Epithelial cell of proximal tubule (primary cell): ENCODE measurements at regions not wholly inside any gene's neighbourhood (a gene's known extent, or its start where the extent isn't known, plus 50 kb on each side); places are given as distances from the start of the nearest gene placed in this dataset.

ENCODE experiments used
- DNase-seq: peaks from one replicate; pipeline ENCODE4 v3.0.0-alpha.2; 2011; ENCODE audit warnings: low read depth
- H3K4me3 ChIP-seq: 2 replicates; pipeline ENCODE4 v1.5.1; 2011; ENCODE audit warnings: low read depth, mild to moderate bottlenecking, low read length
- CTCF ChIP-seq: conservative IDR thresholded peaks from 2 replicates; pipeline ENCODE4 v1.5.1; 2012; ENCODE audit warnings: low read depth, mild to moderate bottlenecking, low read length

GRCh38 chr5:3392306-3392939, 203.2 kb upstream of the IRX1 start:
- no peak for TF ChIP-seq CTCF
- no peak overlapping the region for H3K4me3 ChIP-seq
- DNase-seq: no peak

GRCh38 chr5:3391210-3391609, 204.4 kb upstream of the IRX1 start:
- no peak for TF ChIP-seq CTCF
- H3K4me3 ChIP-seq: no peak overlapping the region
- no peak for DNase-seq

GRCh38 chr5:3389471-3390026, 206.1 kb upstream of the IRX1 start:
- H3K4me3 ChIP-seq: no peak overlapping the region
- no peak for DNase-seq
- no peak for TF ChIP-seq CTCF

- TF ChIP-seq CTCF: no peak
- DNase-seq: no peak
Observed at GRCh38 chr5:3386637-3387036, 209.0 kb upstream of the IRX1 start.

GRCh38 chr5:3385991-3386519, 209.6 kb upstream of the IRX1 start:
- no peak for DNase-seq
- TF ChIP-seq CTCF: no peak
- H3K4me3 ChIP-seq: no peak overlapping the region

More at GRCh38 chr5:3386637-3387036, 209.0 kb upstream of the IRX1 start:
- H3K4me3 ChIP-seq: no peak overlapping the region

- no peak for DNase-seq
- no peak for TF ChIP-seq CTCF
Observed at GRCh38 chr5:3384531-3384930, 211.1 kb upstream of the IRX1 start.

GRCh38 chr5:3382782-3383181, 212.8 kb upstream of the IRX1 start:
- no peak overlapping the region for H3K4me3 ChIP-seq
- DNase-seq: no peak
- TF ChIP-seq CTCF: no peak

More at GRCh38 chr5:3384531-3384930, 211.1 kb upstream of the IRX1 start:
- no peak overlapping the region for H3K4me3 ChIP-seq
